ENCODE measurements at regions not wholly inside any gene's neighbourhood (a gene's known extent, or its start where the extent isn't known, plus 50 kb on each side); places are given as distances from the start of the nearest gene placed in this dataset.

- TF ChIP-seq EZH2 (IDR thresholded peaks at IDR 0.05) (no peak), CTCF (IDR thresholded peaks at IDR 0.05) (no peak)
Observed at GRCh38 chr15:92271179-92271578, 122.5 kb upstream of the ST8SIA2 start.
